ENCODE measurements at regions not wholly inside any gene's neighbourhood (a gene's known extent, or its start where the extent isn't known, plus 50 kb on each side); places are given as distances from the start of the nearest gene placed in this dataset.

- TF ChIP-seq CTCF (IDR thresholded peaks at IDR 0.05) (no peak), POLR2A (IDR thresholded peaks at IDR 0.05) (no peak), POLR2AphosphoS5 (IDR thresholded peaks at IDR 0.05) (no peak)
Observed at GRCh38 chr2:221124532-221125240, 447.4 kb downstream of the EPHA4 start.

All from breast epithelium (tissue), 3 donors.